ENCODE measurements at regions not wholly inside any gene's neighbourhood (a gene's known extent, or its start where the extent isn't known, plus 50 kb on each side); places are given as distances from the start of the nearest gene placed in this dataset.

DNA sequence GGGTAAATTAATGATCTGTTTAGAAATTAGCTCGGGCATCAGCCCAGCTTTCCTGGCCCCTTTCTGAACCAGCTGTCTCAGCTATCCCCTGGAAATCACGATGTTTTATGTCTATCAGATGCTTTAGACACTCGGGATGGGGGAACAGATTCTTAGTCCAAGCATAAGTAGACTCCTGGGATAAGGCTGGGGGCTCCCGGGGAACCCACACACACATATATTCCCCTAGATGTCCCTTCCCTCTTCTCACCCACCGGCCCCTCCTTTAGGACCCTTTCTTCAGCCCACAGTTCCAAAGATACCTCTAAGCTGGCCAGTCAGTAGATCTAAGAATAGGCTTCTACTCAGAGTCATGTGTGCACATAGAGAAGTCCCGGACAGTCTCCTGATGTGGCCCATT is 151.5 kb upstream of the COPS8 start:
- no peak overlapping the region for H3K4me3 Mint-ChIP-seq
- no peaks in the 10 kb centered on the region for H3K27me3 Mint-ChIP-seq
- H3K9me3 ChIP-seq (ENCODE audit: control insufficient read depth in 1 of 2, insufficient read depth in 1 of 2, low read length in 2 of 2) = no peaks in the 10 kb centered on the region
- no peak for ATAC-seq (ENCODE audit: poor library complexity)
- H3K36me3 Mint-ChIP-seq (ENCODE audit: low read depth) = no peaks in the 10 kb centered on the region
- H3K27ac Mint-ChIP-seq = no peak overlapping the region
- no peaks in the 10 kb centered on the region for H3K4me1 ChIP-seq (ENCODE audit: insufficient read depth, low read length)
- peaks cover 0 to 4% of the 10 kb centered on the region in 2 experiments for H3K27me3 ChIP-seq (ENCODE audit: control insufficient read depth in 1 of 2, insufficient read depth in 2 of 2, low read length in 2 of 2)
- no peaks in the 10 kb centered on the region for H3K4me1 Mint-ChIP-seq (ENCODE audit: low read depth)
- ChIA-PET POLR2A (no interaction called here), CTCF (no interaction called here)
- DNase-seq = no peak
- H3K4me3 ChIP-seq (ENCODE audit: low read length) = no peak overlapping the region
- no peaks in the 10 kb centered on the region for H3K9me3 Mint-ChIP-seq
- H3K36me3 ChIP-seq (ENCODE audit: insufficient read depth, low read length) = no peaks in the 10 kb centered on the region
- H3K27ac ChIP-seq (ENCODE audit: low read depth in 1 of 2, low read length in 2 of 2) = no peak overlapping the region
- intact Hi-C loops (cut with DNase I, micrococcal nuclease) = no loop called here
- TF ChIP-seq, protein P1, sequence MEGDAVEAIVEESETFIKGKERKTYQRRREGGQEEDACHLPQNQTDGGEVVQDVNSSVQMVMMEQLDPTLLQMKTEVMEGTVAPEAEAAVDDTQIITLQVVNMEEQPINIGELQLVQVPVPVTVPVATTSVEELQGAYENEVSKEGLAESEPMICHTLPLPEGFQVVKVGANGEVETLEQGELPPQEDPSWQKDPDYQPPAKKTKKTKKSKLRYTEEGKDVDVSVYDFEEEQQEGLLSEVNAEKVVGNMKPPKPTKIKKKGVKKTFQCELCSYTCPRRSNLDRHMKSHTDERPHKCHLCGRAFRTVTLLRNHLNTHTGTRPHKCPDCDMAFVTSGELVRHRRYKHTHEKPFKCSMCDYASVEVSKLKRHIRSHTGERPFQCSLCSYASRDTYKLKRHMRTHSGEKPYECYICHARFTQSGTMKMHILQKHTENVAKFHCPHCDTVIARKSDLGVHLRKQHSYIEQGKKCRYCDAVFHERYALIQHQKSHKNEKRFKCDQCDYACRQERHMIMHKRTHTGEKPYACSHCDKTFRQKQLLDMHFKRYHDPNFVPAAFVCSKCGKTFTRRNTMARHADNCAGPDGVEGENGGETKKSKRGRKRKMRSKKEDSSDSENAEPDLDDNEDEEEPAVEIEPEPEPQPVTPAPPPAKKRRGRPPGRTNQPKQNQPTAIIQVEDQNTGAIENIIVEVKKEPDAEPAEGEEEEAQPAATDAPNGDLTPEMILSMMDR (IDR thresholded peaks at IDR 0.05) = no peak

DNA sequence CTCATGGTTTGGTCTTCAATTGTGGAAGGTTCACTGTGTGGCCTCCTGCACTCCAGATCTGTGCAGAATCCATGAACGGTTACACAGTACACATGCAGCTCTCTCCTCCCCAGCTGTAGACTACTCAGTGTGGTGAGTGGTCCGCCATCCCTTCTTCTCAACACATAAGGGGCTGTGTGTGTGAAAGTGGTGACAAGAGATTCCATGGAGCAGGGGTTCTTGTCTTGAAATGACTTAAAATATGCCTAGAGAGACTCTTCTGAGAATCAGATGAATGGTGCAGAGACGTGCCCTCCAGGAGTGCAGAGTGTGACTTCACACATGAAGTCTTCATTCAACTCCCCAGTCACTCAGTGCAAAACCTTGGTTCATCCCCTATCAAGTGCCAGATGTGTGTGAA is 151.0 kb upstream of the COPS8 start:
- H3K36me3 Mint-ChIP-seq (ENCODE audit: low read depth) = no peaks in the 10 kb centered on the region
- no peaks in the 10 kb centered on the region for H3K27me3 Mint-ChIP-seq
- H3K4me3 Mint-ChIP-seq = no peak overlapping the region
- Histone ChIP-seq H3K36me3 (ENCODE audit: insufficient read depth, low read length) (no peaks in the 10 kb centered on the region), H3K4me1 (ENCODE audit: insufficient read depth, low read length) (no peaks in the 10 kb centered on the region), H3K4me3 (ENCODE audit: low read length) (no peak overlapping the region), H3K27ac (ENCODE audit: low read depth in 1 of 2, low read length in 2 of 2) (no peak overlapping the region), H3K9me3 (ENCODE audit: control insufficient read depth in 1 of 2, insufficient read depth in 1 of 2, low read length in 2 of 2) (no peaks in the 10 kb centered on the region), H3K27me3 (ENCODE audit: control insufficient read depth in 1 of 2, insufficient read depth in 2 of 2, low read length in 2 of 2) (peaks cover 0 to 4% of the 10 kb centered on the region in 2 experiments)
- no peaks in the 10 kb centered on the region for H3K4me1 Mint-ChIP-seq (ENCODE audit: low read depth)
- DNase-seq (no peak), ATAC-seq (ENCODE audit: poor library complexity) (no peak)
- no peak overlapping the region for H3K27ac Mint-ChIP-seq
- TF ChIP-seq, protein P1 (IDR thresholded peaks at IDR 0.05) = no peak
- no peaks in the 10 kb centered on the region for H3K9me3 Mint-ChIP-seq
- intact Hi-C loops (cut with DNase I, micrococcal nuclease) = no loop called here
- POLR2A ChIA-PET = no interaction called here
- CTCF ChIA-PET = no interaction called here

DNA sequence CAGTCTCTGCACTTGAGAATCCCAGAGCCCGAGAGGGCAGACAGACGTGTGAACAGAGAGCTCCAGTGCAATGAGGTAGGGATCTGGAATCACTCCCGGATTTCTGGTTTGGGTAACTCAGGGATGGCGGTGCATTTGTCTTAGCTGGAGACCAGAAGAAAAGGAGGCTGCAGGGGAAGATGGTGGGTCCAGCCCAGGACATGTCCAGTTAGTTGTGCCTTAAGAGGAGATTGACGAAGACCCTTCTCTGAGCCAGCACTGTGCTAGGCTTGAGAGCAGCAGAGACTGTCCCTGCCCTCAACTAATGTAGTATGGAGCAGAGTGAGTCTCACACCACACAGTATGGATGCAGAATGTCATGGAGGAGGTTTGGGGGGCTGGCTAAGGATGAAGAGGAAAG is 150.6 kb upstream of the COPS8 start:
- Mint-ChIP-seq H3K27ac (no peak overlapping the region), H3K4me3 (no peak overlapping the region), H3K4me1 (ENCODE audit: low read depth) (no peaks in the 10 kb centered on the region), H3K36me3 (ENCODE audit: low read depth) (no peaks in the 10 kb centered on the region), H3K27me3 (no peaks in the 10 kb centered on the region), H3K9me3 (no peaks in the 10 kb centered on the region)
- Histone ChIP-seq H3K27ac (ENCODE audit: low read depth in 1 of 2, low read length in 2 of 2) (no peak overlapping the region), H3K9me3 (ENCODE audit: control insufficient read depth in 1 of 2, insufficient read depth in 1 of 2, low read length in 2 of 2) (no peaks in the 10 kb centered on the region), H3K4me1 (ENCODE audit: insufficient read depth, low read length) (no peaks in the 10 kb centered on the region), H3K36me3 (ENCODE audit: insufficient read depth, low read length) (no peaks in the 10 kb centered on the region), H3K27me3 (ENCODE audit: control insufficient read depth in 1 of 2, insufficient read depth in 2 of 2, low read length in 2 of 2) (peaks cover 0 to 4% of the 10 kb centered on the region in 2 experiments), H3K4me3 (ENCODE audit: low read length) (no peak overlapping the region)
- ATAC-seq (ENCODE audit: poor library complexity) = no peak
- TF ChIP-seq, protein P1 (IDR thresholded peaks at IDR 0.05) = no peak
- intact Hi-C loops (cut with DNase I, micrococcal nuclease) = no loop called here
- ChIA-PET POLR2A (no interaction called here), CTCF (no interaction called here)
- DNase-seq = no peak

Data from CD4-positive, alpha-beta T cell (primary cell).